Liver (tissue), 7 donors: ENCODE measurements at regions not wholly inside any gene's neighbourhood (a gene's known extent, or its start where the extent isn't known, plus 50 kb on each side); places are given as distances from the start of the nearest gene placed in this dataset.
"Not testable (repeated sequence)": the region's sequence is repeated elsewhere in the genome, so short reads cannot be mapped to it uniquely, and the experiment has no call there.

ENCODE experiments used
- DNase-seq: peaks from one replicate; pipeline ENCODE4 v3.0.0-alpha.2; 2017; ENCODE audit warnings: low spot score
- H3K27ac ChIP-seq, 2 donors: one replicate each; pipeline ENCODE4 v1.7.0; 2013; ENCODE audit warnings: inconsistent platforms in 2 of 2, low read length in 2 of 2, control low read depth in 1 of 2, low read depth in 1 of 2, mild to moderate bottlenecking in 1 of 2
- H3K27me3 ChIP-seq, 4 donors: one replicate each; pipeline versions ENCODE4 v1.6.1 to v1.7.0; 2013; ENCODE audit warnings: low read length in 3 of 4, inconsistent platforms in 1 of 4, mild to moderate bottlenecking in 1 of 4, moderate library complexity in 1 of 4; ENCODE audit not compliant: control insufficient read depth in 4 of 4, insufficient read depth in 4 of 4
- H3K36me3 ChIP-seq, 4 donors: one replicate each; pipeline versions ENCODE4 v1.6.1 to v1.7.0; 2013; ENCODE audit warnings: low read length in 3 of 4, mild to moderate bottlenecking in 3 of 4, low read depth in 1 of 4, moderate library complexity in 1 of 4; ENCODE audit not compliant: control insufficient read depth in 4 of 4, insufficient read depth in 3 of 4
- H3K4me1 ChIP-seq, 4 donors: one replicate each; pipeline versions ENCODE4 v1.6.1 to v1.7.0; 2013; ENCODE audit warnings: low read length in 3 of 4, mild to moderate bottlenecking in 3 of 4, moderate library complexity in 1 of 4; ENCODE audit not compliant: control insufficient read depth in 4 of 4, insufficient read depth in 4 of 4
- H3K4me3 ChIP-seq, 3 donors: one replicate each; pipeline versions ENCODE4 v1.6.1 to v1.7.0; 2013; ENCODE audit warnings: low read length in 3 of 3, control low read depth in 1 of 3, low read depth in 1 of 3, mild to moderate bottlenecking in 1 of 3
- H3K9ac ChIP-seq, 2 donors: one replicate each; pipeline ENCODE4 v1.7.0; 2013; ENCODE audit warnings: low read length in 2 of 2, mild to moderate bottlenecking in 2 of 2, moderate library complexity in 2 of 2, control low read depth in 1 of 2, low read depth in 1 of 2
- H3K9me3 ChIP-seq, 4 donors: one replicate each; pipeline versions ENCODE4 v1.6.1 to v1.7.0; 2013; ENCODE audit warnings: low read length in 3 of 4; ENCODE audit not compliant: control insufficient read depth in 4 of 4
- FOXA1 ChIP-seq: IDR thresholded peaks from 2 replicates; pipeline ENCODE4 v1.6.1; 2016; ENCODE audit warnings: antibody characterized with exemption
- FOXA2 ChIP-seq: IDR thresholded peaks from 2 replicates; pipeline ENCODE4 v1.6.1; 2016; ENCODE audit warnings: antibody characterized with exemption
- GABPA ChIP-seq, 2 donors: IDR thresholded peaks in 1 of 2; conservative IDR thresholded peaks in 1 of 2; 2 replicates each; pipeline ENCODE4 v1.6.1; 2016; ENCODE audit warnings: antibody characterized with exemption in 2 of 2, mild to moderate bottlenecking in 1 of 2, moderate library complexity in 1 of 2
- HNF4G ChIP-seq: IDR thresholded peaks from 2 replicates; pipeline ENCODE4 v1.6.1; 2016; ENCODE audit warnings: antibody characterized with exemption
- JUND ChIP-seq, 2 donors: IDR thresholded peaks; 2 replicates each; pipeline ENCODE4 v1.6.1; 2016; ENCODE audit warnings: antibody characterized with exemption in 2 of 2
- NR2F2 ChIP-seq: IDR thresholded peaks from 2 replicates; pipeline ENCODE4 v1.6.1; 2016; ENCODE audit warnings: antibody characterized with exemption
- RAD21 ChIP-seq, 2 donors: IDR thresholded peaks; 2 replicates each; pipeline ENCODE4 v1.6.1; 2016; ENCODE audit warnings: antibody characterized with exemption in 2 of 2, mild to moderate bottlenecking in 2 of 2
- RXRA ChIP-seq, 2 donors: IDR thresholded peaks; 2 replicates each; pipeline ENCODE4 v1.6.1; 2017 to 2018; ENCODE audit warnings: antibody characterized with exemption in 2 of 2, mild to moderate bottlenecking in 1 of 2
- SP1 ChIP-seq: IDR thresholded peaks from 2 replicates; pipeline ENCODE4 v1.6.1; 2018; ENCODE audit warnings: antibody characterized with exemption, mild to moderate bottlenecking
- TAF1 ChIP-seq: conservative IDR thresholded peaks from 2 replicates; pipeline ENCODE4 v1.6.1; 2016; ENCODE audit warnings: antibody characterized with exemption, mild to moderate bottlenecking
- YY1 ChIP-seq: IDR thresholded peaks from 2 replicates; pipeline ENCODE4 v1.6.1; 2016; ENCODE audit warnings: antibody characterized with exemption, mild to moderate bottlenecking
- WGBS: extraction: QIAGEN DNeasy Blood & Tissue Kit; methylation state at CpG from one replicate; pipeline ENCODE4 v1.1.7; 2013; 5-methylcytosine and 5-hydroxymethylcytosine counted together
- TF ChIP-seq, protein P1 (sequence below): IDR thresholded peaks from 2 replicates; pipeline ENCODE4 v1.6.1; 2016; ENCODE audit warnings: antibody characterized with exemption
- TF ChIP-seq, protein P2 (sequence below): IDR thresholded peaks from 2 replicates; pipeline ENCODE4 v1.6.1; 2016; ENCODE audit warnings: antibody characterized with exemption
- donor health status: healthy.
- donor health status: healthy.
- donor health status: healthy.
- donor health status: healthy.

DNA sequence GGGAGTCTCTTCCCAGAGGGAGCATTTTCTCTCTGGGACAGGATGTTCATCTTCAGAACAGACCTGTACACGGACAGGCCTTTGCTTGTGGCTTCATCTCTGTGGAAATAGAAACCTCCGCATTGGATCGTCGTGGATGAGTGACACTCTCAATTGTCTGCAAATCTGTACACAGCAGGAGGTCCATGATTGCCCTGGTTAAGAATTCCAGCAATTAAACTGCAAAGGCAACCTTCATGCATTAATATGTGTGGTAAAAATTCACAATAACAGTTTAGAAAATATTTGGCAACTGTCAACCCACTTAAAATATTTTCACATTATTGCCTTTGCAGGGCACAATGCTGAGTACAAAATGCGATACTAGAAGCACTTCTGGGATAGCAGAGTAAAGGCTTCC is 149.8 kb upstream of the SFSWAP start (continued):
- TF ChIP-seq FOXA1 (no peak), JUND (IDR thresholded peaks at IDR 0.05) (no peak), YY1 (no peak), HNF4G (no peak), TAF1 (no peak)
- TF ChIP-seq, protein P1, sequence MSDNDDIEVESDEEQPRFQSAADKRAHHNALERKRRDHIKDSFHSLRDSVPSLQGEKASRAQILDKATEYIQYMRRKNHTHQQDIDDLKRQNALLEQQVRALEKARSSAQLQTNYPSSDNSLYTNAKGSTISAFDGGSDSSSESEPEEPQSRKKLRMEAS = no peak

GRCh38 chr12:131561891-131562684 is 148.8 kb upstream of the SFSWAP start:
- no peak for DNase-seq
- no peak overlapping the region for H3K9ac ChIP-seq
- H3K36me3 ChIP-seq = no peaks in the 10 kb centered on the region
- TF ChIP-seq HNF4G (no peak), RAD21 (IDR thresholded peaks at IDR 0.05) (no peak)
- peaks cover 0 to 4% (median 2%) of the 10 kb centered on the region in 4 donors for H3K27me3 ChIP-seq
- no peak overlapping the region for H3K27ac ChIP-seq
- no peaks in the 10 kb centered on the region for H3K4me1 ChIP-seq
- WGBS = 72% methylated on average over 9 of the region's 9 CpGs
- H3K4me3 ChIP-seq = no peak overlapping the region
- H3K9me3 ChIP-seq = no peaks in the 10 kb centered on the region

DNA sequence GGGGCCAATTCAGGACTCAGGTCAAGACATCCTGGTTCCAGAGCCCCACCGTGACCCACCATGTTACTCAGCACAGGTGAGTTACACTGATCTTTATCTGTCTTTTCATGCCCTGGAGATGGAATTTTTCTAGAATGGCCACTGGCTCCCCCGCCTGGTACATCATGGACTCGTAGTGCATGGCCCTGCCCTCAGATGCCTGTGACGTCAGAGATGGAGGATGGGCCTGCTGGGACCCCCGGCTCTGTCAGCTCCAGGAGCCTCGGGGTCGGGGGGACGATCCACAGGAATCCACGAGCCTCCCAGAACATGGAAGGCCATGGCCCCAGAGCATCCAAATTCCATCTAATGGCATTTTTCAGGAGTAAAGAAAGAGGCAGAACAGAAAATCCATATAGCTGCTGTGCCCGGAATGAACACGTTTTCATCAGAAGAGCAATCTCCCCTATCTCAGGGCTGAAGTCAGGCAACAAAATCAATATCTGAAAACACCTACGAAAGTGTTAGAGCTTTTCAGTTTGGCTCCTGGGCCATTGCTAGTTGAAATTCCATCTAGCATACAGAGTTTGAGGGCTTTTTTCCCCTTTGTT is 146.7 kb upstream of the SFSWAP start:
- H3K9ac ChIP-seq, H3K9me3 ChIP-seq, H3K27ac ChIP-seq, H3K4me1 ChIP-seq, H3K36me3 ChIP-seq, DNase-seq, H3K27me3 ChIP-seq, H3K4me3 ChIP-seq: not testable (repeated sequence)
- 31% methylated on average over 12 of the region's 12 CpGs for WGBS

- H3K27ac ChIP-seq = no peak overlapping the region
- H3K27me3 ChIP-seq = peaks cover 0 to 2% (median 2%) of the 10 kb centered on the region in 4 donors
- no peak overlapping the region for H3K9ac ChIP-seq
- TF ChIP-seq FOXA2 = no peak
- no peak for DNase-seq
- H3K36me3 ChIP-seq = no peaks in the 10 kb centered on the region
- no peaks in the 10 kb centered on the region for H3K9me3 ChIP-seq
- no peaks in the 10 kb centered on the region for H3K4me1 ChIP-seq
- 40% methylated on average over 8 of the region's 8 CpGs for WGBS
- H3K4me3 ChIP-seq = no peak overlapping the region
Measured at GRCh38 chr12:131564845-131565244, 146.0 kb upstream of the SFSWAP start.

DNA sequence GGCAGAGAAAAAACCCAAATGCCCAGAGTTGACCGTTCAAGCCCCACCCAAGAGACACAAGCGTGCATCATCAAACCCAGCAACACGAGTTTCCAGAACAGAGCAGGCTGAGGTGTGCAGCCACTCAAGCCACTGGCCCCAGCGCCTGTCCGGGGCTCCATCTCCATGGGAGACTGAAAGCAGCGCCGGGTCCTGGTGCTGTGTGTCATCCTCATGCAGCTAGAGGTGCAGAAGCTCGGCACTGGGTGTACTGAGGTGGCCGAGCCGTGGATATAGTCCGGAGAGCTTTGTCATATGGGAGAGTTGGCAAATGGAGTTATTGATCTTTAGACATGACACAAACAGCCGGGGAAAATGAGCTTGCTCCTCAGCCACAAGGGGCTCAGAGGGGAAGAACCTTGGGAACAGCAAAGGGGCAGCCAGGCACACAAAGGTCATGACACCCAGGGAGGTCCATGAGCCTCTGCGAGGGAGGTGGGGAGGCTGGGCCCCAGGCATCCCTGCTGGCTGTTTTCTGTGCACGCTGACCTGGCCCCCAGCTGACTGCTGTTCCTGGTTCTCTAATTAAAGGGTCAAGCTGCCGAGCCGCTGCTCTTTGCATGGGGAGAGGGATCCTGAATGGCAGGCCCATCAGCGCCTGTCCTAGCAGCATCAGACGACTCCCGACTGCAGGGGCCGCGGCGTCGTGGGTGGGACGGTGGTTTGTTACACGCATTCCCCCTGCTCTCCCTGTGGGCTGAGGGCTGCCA is 145.4 kb upstream of the SFSWAP start:
- no peak for DNase-seq
- Histone ChIP-seq H3K27me3 (peaks cover 0 to 2% (median 2%) of the 10 kb centered on the region in 4 donors), H3K9ac (no peak overlapping the region), H3K4me3 (no peak overlapping the region), H3K27ac (no peak overlapping the region), H3K36me3 (no peaks in the 10 kb centered on the region), H3K4me1 (no peaks in the 10 kb centered on the region), H3K9me3 (no peaks in the 10 kb centered on the region)
- WGBS = 46% methylated on average over 25 of the region's 25 CpGs
- TF ChIP-seq YY1 = no peak
- no peak for TF ChIP-seq RXRA (IDR thresholded peaks at IDR 0.05)
- no peak for TF ChIP-seq SP1
- TF ChIP-seq RAD21 (IDR thresholded peaks at IDR 0.05) = no peak
- no peak for TF ChIP-seq GABPA (IDR thresholded peaks at IDR 0.05 in 1 of 2, conservative IDR thresholded peaks at IDR 0.05 in 1 of 2)
- TF ChIP-seq, protein P2, sequence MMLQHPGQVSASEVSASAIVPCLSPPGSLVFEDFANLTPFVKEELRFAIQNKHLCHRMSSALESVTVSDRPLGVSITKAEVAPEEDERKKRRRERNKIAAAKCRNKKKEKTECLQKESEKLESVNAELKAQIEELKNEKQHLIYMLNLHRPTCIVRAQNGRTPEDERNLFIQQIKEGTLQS = no peak
- no peak for TF ChIP-seq FOXA1
- no peak for TF ChIP-seq JUND (IDR thresholded peaks at IDR 0.05)
- TF ChIP-seq, protein P1 = no peak
- no peak for TF ChIP-seq FOXA2
- TF ChIP-seq NR2F2 = no peak
